DMS53 (cell line): ENCODE measurements at regions not wholly inside any gene's neighbourhood (a gene's known extent, or its start where the extent isn't known, plus 50 kb on each side); places are given as distances from the start of the nearest gene placed in this dataset.

ENCODE experiments used
- DNase-seq: peaks from one replicate; lab custom pipeline; 2025; lab: John Stamatoyannopoulos, UW

GRCh38 chr4:45358573-45359506 lies 632.5 kb upstream of the GNPDA2 start:
- DNase-seq: no peak

DNA sequence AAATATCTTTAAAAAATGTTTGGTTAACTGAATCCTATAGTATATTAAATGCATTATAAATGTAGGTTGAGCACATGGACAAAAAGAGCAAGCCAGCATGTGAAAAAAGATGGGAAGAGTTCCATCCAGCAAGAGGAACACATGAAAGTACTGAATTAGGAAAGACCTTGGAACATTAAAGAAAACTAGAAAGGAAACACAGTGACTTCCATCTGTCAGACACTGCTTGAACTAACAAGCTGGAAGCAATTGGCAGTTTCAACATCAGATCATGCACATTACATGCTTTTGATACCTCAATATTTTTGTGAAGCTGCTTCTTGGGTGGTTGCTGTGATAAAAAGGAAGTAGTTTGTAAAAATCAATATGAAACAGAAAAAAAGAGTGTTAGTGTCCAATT lies 626.8 kb upstream of the GNPDA2 start:
- DNase-seq: no peak

GRCh38 chr4:45350438-45350837 lies 624.1 kb upstream of the GNPDA2 start:
- peak; percentile 65 for DNase-seq

- DNase-seq: no peak
These were observed 623.5 kb upstream of the GNPDA2 start for GRCh38 chr4:45349859-45350258.

GRCh38 chr4:45346816-45347435 lies 620.6 kb upstream of the GNPDA2 start:
- DNase-seq: peak; percentile 22

GRCh38 chr4:45345558-45345957 lies 619.2 kb upstream of the GNPDA2 start:
- DNase-seq: no peak

DNA sequence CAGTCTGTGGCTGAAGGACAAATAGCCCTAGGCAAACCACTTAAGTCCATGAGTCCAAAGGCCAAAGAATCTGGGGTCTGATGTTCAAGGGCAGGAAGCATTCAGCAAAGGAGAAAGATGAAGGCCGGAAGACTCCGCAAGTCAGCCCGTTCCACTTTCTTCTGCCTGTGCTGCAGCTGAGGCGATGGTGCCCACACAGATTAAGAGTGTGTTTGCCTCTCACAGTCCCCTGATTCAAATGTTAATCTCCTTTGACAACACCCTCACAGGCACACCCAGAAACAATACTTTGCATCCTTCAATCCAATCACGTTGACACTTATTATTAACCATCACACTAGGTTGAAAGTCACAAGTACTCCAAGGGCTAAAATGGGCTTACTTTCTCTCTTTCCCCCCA lies 605.4 kb upstream of the GNPDA2 start:
- DNase-seq: no peak

- DNase-seq: no peak
These were observed 601.2 kb upstream of the GNPDA2 start for GRCh38 chr4:45327544-45327943.

GRCh38 chr4:45324455-45325417 lies 598.4 kb upstream of the GNPDA2 start:
- no peak for DNase-seq

DNA sequence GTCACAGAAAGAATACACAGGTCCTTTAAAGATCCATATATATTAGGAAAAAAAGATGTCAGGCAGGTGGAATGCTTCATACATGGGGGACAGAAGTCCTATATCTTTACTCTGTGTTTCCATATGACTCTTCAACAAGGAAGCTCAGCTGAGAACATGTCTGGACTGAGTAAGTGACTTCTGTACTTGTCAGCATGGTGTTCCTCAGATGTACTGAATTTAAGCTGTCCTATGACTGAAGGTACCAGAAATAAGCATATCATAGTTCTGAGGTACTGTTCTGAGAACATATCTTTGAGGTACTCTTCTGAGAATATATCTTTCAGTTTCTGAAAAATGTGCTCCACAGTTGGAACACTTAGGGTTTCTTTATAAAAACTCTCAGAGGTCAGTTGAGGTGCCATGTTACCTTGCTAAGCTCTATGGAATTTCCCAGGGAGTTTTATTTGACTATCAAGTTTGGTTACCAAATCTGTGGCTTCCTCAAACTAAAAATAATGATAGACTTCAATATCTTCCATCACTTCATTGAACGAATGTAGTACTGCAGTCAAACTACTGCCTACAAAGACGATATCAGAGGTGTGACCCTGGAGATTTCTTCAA lies 597.2 kb upstream of the GNPDA2 start:
- no peak for DNase-seq

GRCh38 chr4:45317739-45318138 lies 591.4 kb upstream of the GNPDA2 start:
- no peak for DNase-seq

DNA sequence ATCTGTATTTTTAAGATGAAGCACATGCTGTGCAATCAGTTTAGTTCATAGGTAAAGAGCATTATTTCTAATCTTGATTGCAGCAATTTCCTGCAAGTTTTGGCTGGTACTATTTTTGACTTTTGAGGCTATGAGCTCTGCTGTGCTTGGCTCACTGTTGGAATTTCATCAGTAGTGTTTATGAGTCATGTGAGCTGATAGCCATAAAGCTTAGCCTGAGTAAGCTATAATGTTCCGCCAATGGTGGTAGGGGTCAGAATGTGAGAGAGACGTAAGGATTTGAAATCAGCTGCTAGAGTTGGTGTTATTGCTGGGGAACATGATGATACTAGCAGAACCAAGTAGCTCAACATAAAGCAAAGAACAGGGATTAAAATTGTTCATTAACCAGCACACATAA lies 590.9 kb upstream of the GNPDA2 start:
- no peak for DNase-seq

GRCh38 chr4:45316257-45316656 lies 589.9 kb upstream of the GNPDA2 start:
- DNase-seq: no peak

- no peak for DNase-seq
These were observed 576.5 kb upstream of the GNPDA2 start for GRCh38 chr4:45302828-45303227.

GRCh38 chr4:45294464-45294863 lies 568.1 kb upstream of the GNPDA2 start:
- peak; percentile 40 for DNase-seq

GRCh38 chr4:45293335-45293734 lies 567.0 kb upstream of the GNPDA2 start:
- DNase-seq: no peak

- no peak for DNase-seq
These were observed 566.5 kb upstream of the GNPDA2 start for GRCh38 chr4:45292844-45293243.

GRCh38 chr4:45284400-45285085 lies 558.2 kb upstream of the GNPDA2 start:
- no peak for DNase-seq

- no peak for DNase-seq
These were observed 557.0 kb upstream of the GNPDA2 start for GRCh38 chr4:45283352-45283751.

DNA sequence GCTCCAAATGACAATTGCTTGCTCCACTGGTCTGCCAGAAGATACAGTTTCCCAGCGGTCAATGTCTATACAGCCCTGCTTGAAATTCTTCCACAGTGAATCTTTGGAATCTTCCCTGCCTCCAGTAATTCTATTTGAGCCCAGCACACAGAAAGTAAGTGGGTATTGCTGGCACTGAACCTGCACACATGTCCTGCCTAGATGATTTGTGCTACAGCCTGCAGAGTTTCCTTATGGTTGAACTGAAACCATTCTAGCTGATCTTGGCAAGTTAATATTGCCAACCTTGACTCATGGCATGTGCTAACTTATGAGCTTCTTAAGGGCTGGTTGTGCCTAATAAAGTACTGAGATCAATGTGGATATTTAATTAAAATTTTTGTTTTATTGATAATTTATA lies 553.8 kb upstream of the GNPDA2 start:
- DNase-seq: no peak

- DNase-seq: no peak
These were observed 549.5 kb upstream of the GNPDA2 start for GRCh38 chr4:45275862-45276261.
